Stomach (tissue), 8 donors: ENCODE measurements at regions not wholly inside any gene's neighbourhood (a gene's known extent, or its start where the extent isn't known, plus 50 kb on each side); places are given as distances from the start of the nearest gene placed in this dataset.

Experiments
- DNase-seq, 2 donors: peaks; one replicate each; pipeline versions ENCODE4 v3.0.0 to v3.0.0-alpha.2; 2013 to 2019
- H3K27ac ChIP-seq, 5 donors: fragments of 200-600 bp in 4 of 5; sonication (generic) in 4 of 5; one replicate each; pipeline ENCODE4 v1.5.1; 2013 to 2019; ENCODE audit warnings: mild to moderate bottlenecking in 1 of 5, moderate library complexity in 1 of 5
- H3K27me3 ChIP-seq, 3 donors: fragments of 200-600 bp; sonication (generic); one replicate each; pipeline ENCODE4 v1.5.1; 2017 to 2019; ENCODE audit warnings: mixed run types in 1 of 3
- H3K36me3 ChIP-seq, 4 donors: fragments of 200-600 bp; sonication (generic); 1 replicate in 3 of 4; 2 replicates in 1 of 4; pipeline ENCODE4 v1.5.1; 2016 to 2019
- H3K4me1 ChIP-seq, 4 donors: fragments of 200-600 bp; sonication (generic); one replicate each; pipeline ENCODE4 v1.5.1; 2016 to 2019
- H3K4me3 ChIP-seq, 4 donors: fragments of 200-600 bp; sonication (generic) in 3 of 4; one replicate each; pipeline ENCODE4 v1.5.1; 2016 to 2019; ENCODE audit warnings: mild to moderate bottlenecking in 1 of 4
- H3K9me3 ChIP-seq, 4 donors: fragments of 200-600 bp; sonication (generic); one replicate each; pipeline ENCODE4 v1.5.1; 2016 to 2019
- EP300 ChIP-seq: sonication (generic); formaldehyde crosslinking; IDR thresholded peaks from one replicate; pipeline ENCODE4 v1.6.1; 2017; ENCODE audit warnings: antibody characterized with exemption
- POLR2A ChIP-seq, 4 donors: fragments of 450-650 bp; IDR thresholded peaks; one replicate each; pipeline ENCODE4 v1.6.1; 2016; ENCODE audit warnings: antibody characterized with exemption in 4 of 4, control low read depth in 2 of 4, mild to moderate bottlenecking in 1 of 4, moderate library complexity in 1 of 4
- POLR2AphosphoS5 ChIP-seq, 3 donors: sonication (generic); formaldehyde crosslinking; IDR thresholded peaks; one replicate each; pipeline ENCODE4 v1.6.1; 2016; ENCODE audit warnings: antibody characterized with exemption in 3 of 3
- WGBS, 5 donors: extraction: QIAGEN DNeasy Blood & Tissue Kit in 3 of 5; methylation state at CpG; one replicate each; pipeline versions ENCODE4 v1.1.5 to v1.1.7; 2013 to 2018; 5-methylcytosine and 5-hydroxymethylcytosine counted together
- intact Hi-C: fragments of 100-400 bp; cut with DNase I; formaldehyde crosslinking; loops from one replicate; pipeline ENCODE4 v1.15.1; 2023; ENCODE audit warnings: low total_unique reads
- TF ChIP-seq, protein P1 (sequence below), 7 experiments: fragments of 450-650 bp in 4 of 7; fragments of 200-600 bp in 3 of 7; sonication (generic) in 3 of 7; IDR thresholded peaks; one replicate each; pipeline ENCODE4 v1.5.1; 2016 to 2019; ENCODE audit warnings: antibody characterized with exemption in 7 of 7, control low read depth in 2 of 7, mild to moderate bottlenecking in 1 of 7
- donor health status: healthy with polysubstance abuse.
- donor health status: Bipolar disorder and iron deficiency.
- donor health status: healthy.

DNA sequence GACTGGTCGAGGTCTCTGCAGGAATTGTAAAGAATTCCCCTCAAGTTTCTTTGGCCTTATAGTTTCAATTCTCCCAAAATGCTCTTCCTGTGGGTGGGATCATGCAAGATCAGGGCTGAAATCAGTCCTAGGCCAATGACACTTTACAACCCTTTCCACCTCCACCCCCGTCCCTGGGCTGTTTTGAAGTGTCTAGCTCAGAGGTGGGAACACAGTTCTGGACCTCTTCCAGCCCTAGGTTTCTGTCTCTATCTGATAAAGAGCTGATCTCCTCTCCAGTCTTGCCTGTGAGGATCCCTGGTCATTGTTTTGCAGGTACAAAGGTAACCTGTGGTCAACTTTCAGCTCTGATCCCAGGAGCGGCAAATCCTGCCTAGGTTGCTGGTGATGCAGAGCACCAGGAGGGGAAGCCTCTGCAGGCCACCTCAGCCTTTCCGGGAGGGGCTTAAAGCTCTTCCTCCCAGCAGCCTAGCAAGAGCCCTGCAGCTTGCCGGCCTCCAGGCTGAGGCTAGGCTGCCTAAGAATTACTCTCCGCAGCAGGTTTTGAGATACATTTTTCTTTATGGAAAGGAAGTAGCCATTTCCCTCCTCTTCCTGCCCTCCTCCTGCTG lies 69.8 kb upstream of the WIPF1 start:
- TF ChIP-seq, protein P1, sequence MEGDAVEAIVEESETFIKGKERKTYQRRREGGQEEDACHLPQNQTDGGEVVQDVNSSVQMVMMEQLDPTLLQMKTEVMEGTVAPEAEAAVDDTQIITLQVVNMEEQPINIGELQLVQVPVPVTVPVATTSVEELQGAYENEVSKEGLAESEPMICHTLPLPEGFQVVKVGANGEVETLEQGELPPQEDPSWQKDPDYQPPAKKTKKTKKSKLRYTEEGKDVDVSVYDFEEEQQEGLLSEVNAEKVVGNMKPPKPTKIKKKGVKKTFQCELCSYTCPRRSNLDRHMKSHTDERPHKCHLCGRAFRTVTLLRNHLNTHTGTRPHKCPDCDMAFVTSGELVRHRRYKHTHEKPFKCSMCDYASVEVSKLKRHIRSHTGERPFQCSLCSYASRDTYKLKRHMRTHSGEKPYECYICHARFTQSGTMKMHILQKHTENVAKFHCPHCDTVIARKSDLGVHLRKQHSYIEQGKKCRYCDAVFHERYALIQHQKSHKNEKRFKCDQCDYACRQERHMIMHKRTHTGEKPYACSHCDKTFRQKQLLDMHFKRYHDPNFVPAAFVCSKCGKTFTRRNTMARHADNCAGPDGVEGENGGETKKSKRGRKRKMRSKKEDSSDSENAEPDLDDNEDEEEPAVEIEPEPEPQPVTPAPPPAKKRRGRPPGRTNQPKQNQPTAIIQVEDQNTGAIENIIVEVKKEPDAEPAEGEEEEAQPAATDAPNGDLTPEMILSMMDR (IDR thresholded peaks at IDR 0.05) = no peak
- TF ChIP-seq POLR2AphosphoS5 (IDR thresholded peaks at IDR 0.05) (no peak), EP300 (no peak), POLR2A (IDR thresholded peaks at IDR 0.05) (no peak)
- Histone ChIP-seq H3K4me1 (peaks cover 0 to 50% (median 19%) of the 10 kb centered on the region in 4 donors), H3K4me3 (no peak overlapping the region), H3K36me3 (peaks cover 0 to under 1% (median under 1%) of the 10 kb centered on the region in 4 donors), H3K27ac (peak overlapping the region in 2 of 5 donors; percentile 30 to 52), H3K9me3 (peaks cover 0 to 11% (median 7%) of the 10 kb centered on the region in 4 donors), H3K27me3 (no peaks in the 10 kb centered on the region)
- peak in 1 of 2 donors; percentile 9 for DNase-seq
- intact Hi-C loops = no loop called here
- 61 to 79% (median 77%) methylated on average over 6 of the region's 6 CpGs for WGBS, 5 donors

GRCh38 chr2:174666845-174667244 lies 69.2 kb upstream of the WIPF1 start:
- Histone ChIP-seq H3K36me3 (no peaks in the 10 kb centered on the region), H3K9me3 (peaks cover 0 to 7% (median 5%) of the 10 kb centered on the region in 4 donors), H3K4me3 (no peak overlapping the region), H3K27ac (peak overlapping the region in 2 of 5 donors; percentile 30 to 52), H3K4me1 (peaks cover 0 to 55% (median 21%) of the 10 kb centered on the region in 4 donors), H3K27me3 (no peaks in the 10 kb centered on the region)
- 68 to 80% (median 76%) methylated on average over 5 of the region's 5 CpGs for WGBS, 5 donors
- intact Hi-C loops = no loop called here
- TF ChIP-seq, protein P1 (IDR thresholded peaks at IDR 0.05) = no peak
- TF ChIP-seq EP300 (no peak), POLR2A (IDR thresholded peaks at IDR 0.05) (no peak), POLR2AphosphoS5 (IDR thresholded peaks at IDR 0.05) (no peak)
- DNase-seq = no peak

DNA sequence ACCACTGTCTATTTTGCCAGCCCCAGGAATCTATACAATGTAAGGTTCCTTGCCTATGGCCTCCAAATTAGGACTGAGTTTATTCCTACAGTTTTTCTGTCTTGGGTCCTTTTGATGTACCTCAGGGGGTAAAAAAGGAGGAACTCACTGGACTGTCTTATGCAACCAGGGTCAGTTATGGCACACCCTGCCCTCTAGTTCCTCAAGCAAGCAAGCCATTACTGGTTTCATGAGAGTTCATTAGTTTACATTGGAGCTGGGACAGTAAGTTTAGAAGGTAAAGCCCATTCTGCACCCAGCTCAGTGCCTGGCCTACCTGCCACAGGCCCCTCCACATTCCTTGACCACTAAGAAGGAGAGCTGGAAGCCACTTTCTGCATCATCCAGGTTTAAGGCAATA lies 68.7 kb upstream of the WIPF1 start:
- Histone ChIP-seq H3K4me1 (peaks cover 0 to 57% (median 21%) of the 10 kb centered on the region in 4 donors), H3K4me3 (no peak overlapping the region), H3K9me3 (peaks cover 0 to 2% (median under 1%) of the 10 kb centered on the region in 4 donors), H3K27ac (peak overlapping the region in 2 of 5 donors; percentile 30 to 52), H3K27me3 (no peaks in the 10 kb centered on the region), H3K36me3 (no peaks in the 10 kb centered on the region)
- TF ChIP-seq POLR2A (IDR thresholded peaks at IDR 0.05) = no peak
- TF ChIP-seq EP300 = no peak
- TF ChIP-seq, protein P1 (IDR thresholded peaks at IDR 0.05) = no peak
- TF ChIP-seq POLR2AphosphoS5 (IDR thresholded peaks at IDR 0.05) = no peak
- intact Hi-C loops = no loop called here
- DNase-seq = peak in 1 of 2 donors; percentile 13

GRCh38 chr2:174664084-174664759 lies 66.6 kb upstream of the WIPF1 start:
- peak in 1 of 2 donors; percentile 66 for DNase-seq
- WGBS, 5 donors = 89 to 93% (median 92%) methylated on average over 6 to 7 of the region's 7 CpGs
- TF ChIP-seq POLR2AphosphoS5 (IDR thresholded peaks at IDR 0.05) = no peak
- TF ChIP-seq, protein P1 (IDR thresholded peaks at IDR 0.05) = no peak
- no peak for TF ChIP-seq POLR2A (IDR thresholded peaks at IDR 0.05)
- no peak for TF ChIP-seq EP300
- Histone ChIP-seq H3K4me3 (no peak overlapping the region), H3K27me3 (no peaks in the 10 kb centered on the region), H3K4me1 (peaks cover 0 to 57% (median 21%) of the 10 kb centered on the region in 4 donors), H3K27ac (peak overlapping the region in 4 of 5 donors; percentile 29 to 72 (median 50)), H3K9me3 (no peaks in the 10 kb centered on the region), H3K36me3 (no peaks in the 10 kb centered on the region)
- intact Hi-C loops = no loop called here
